Vagina (tissue), 2 donors: ENCODE measurements at regions not wholly inside any gene's neighbourhood (a gene's known extent, or its start where the extent isn't known, plus 50 kb on each side); places are given as distances from the start of the nearest gene placed in this dataset.

ENCODE experiments used
- DNase-seq, 2 donors: peaks; one replicate each; pipeline ENCODE4 v3.0.0-alpha.2; 2017; ENCODE audit errors: extremely low spot score in 2 of 2
- H3K27ac ChIP-seq: fragments of 200-600 bp; sonication (generic); one replicate; pipeline ENCODE4 v1.5.1; 2019
- H3K27me3 ChIP-seq: fragments of 200-600 bp; sonication (generic); one replicate; pipeline ENCODE4 v1.5.1; 2019
- H3K36me3 ChIP-seq, 2 donors: fragments of 200-600 bp; sonication (generic); one replicate each; pipeline ENCODE4 v1.5.1; 2017 to 2019
- H3K4me1 ChIP-seq: fragments of 200-600 bp; sonication (generic); one replicate; pipeline ENCODE4 v1.5.1; 2019
- H3K4me3 ChIP-seq, 2 donors: fragments of 200-600 bp; sonication (generic); 1 replicate in 1 of 2; 2 replicates in 1 of 2; pipeline ENCODE4 v1.5.1; 2016 to 2019
- H3K9me3 ChIP-seq: fragments of 200-600 bp; sonication (generic); one replicate; pipeline ENCODE4 v1.5.1; 2019
- POLR2A ChIP-seq, 2 donors: fragments of 450-650 bp; IDR thresholded peaks; one replicate each; pipeline ENCODE4 v1.6.1; 2017; ENCODE audit warnings: antibody characterized with exemption in 2 of 2, mild to moderate bottlenecking in 2 of 2, moderate library complexity in 2 of 2
- POLR2AphosphoS5 ChIP-seq, 2 donors: sonication (generic); formaldehyde crosslinking; IDR thresholded peaks; one replicate each; pipeline ENCODE4 v1.9.0; 2017; ENCODE audit warnings: antibody characterized with exemption in 2 of 2, mild to moderate bottlenecking in 2 of 2, low read depth in 1 of 2; ENCODE audit not compliant: insufficient read depth in 1 of 2
- intact Hi-C: fragments of 100-400 bp; cut with DNase I; formaldehyde crosslinking; loops from one replicate; pipeline ENCODE4 v1.15.1; 2023
- TF ChIP-seq, protein P1 (sequence below), 3 experiments: fragments of 450-650 bp in 2 of 3; fragments of 200-600 bp in 1 of 3; sonication (generic) in 1 of 3; IDR thresholded peaks; one replicate each; pipeline ENCODE4 v1.5.1; 2017 to 2019; ENCODE audit warnings: antibody characterized with exemption in 3 of 3, mild to moderate bottlenecking in 2 of 3, moderate library complexity in 2 of 3

GRCh38 chr4:20352163-20352431 is 100.4 kb downstream of the SLIT2 start:
- Histone ChIP-seq H3K27ac (no peak overlapping the region), H3K27me3 (no peaks in the 10 kb centered on the region), H3K36me3 (no peaks in the 10 kb centered on the region), H3K4me1 (no peaks in the 10 kb centered on the region), H3K4me3 (no peak overlapping the region), H3K9me3 (no peaks in the 10 kb centered on the region)
- intact Hi-C loops: no loop called here
- TF ChIP-seq, protein P1, sequence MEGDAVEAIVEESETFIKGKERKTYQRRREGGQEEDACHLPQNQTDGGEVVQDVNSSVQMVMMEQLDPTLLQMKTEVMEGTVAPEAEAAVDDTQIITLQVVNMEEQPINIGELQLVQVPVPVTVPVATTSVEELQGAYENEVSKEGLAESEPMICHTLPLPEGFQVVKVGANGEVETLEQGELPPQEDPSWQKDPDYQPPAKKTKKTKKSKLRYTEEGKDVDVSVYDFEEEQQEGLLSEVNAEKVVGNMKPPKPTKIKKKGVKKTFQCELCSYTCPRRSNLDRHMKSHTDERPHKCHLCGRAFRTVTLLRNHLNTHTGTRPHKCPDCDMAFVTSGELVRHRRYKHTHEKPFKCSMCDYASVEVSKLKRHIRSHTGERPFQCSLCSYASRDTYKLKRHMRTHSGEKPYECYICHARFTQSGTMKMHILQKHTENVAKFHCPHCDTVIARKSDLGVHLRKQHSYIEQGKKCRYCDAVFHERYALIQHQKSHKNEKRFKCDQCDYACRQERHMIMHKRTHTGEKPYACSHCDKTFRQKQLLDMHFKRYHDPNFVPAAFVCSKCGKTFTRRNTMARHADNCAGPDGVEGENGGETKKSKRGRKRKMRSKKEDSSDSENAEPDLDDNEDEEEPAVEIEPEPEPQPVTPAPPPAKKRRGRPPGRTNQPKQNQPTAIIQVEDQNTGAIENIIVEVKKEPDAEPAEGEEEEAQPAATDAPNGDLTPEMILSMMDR (IDR thresholded peaks at IDR 0.05): no peak
- TF ChIP-seq POLR2AphosphoS5 (IDR thresholded peaks at IDR 0.05; ENCODE audit: insufficient read depth in 1 of 2, low read depth in 1 of 2) (no peak), POLR2A (IDR thresholded peaks at IDR 0.05) (no peak)
- DNase-seq: no peak

DNA sequence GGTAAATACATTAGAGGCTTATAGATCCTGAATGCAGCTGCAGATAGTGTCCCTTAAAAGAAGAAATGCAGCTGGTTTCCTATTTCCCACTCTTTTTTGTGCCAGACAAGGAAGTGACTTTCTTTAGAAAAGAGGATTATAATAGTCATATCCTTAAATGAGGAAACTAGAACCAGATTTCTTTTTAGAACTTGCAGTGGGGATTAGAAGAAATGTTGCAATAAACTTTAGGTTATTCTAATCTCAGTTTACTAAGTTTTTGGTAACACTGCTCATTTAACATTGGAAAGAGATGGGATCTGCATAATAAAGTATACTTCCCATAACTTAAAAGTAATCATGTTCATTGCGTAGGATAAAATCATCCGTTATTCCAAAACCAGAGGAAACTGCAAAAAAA is 101.9 kb downstream of the SLIT2 start:
- Histone ChIP-seq H3K9me3 (no peaks in the 10 kb centered on the region), H3K27ac (no peak overlapping the region), H3K27me3 (no peaks in the 10 kb centered on the region), H3K4me3 (no peak overlapping the region), H3K36me3 (no peaks in the 10 kb centered on the region), H3K4me1 (no peaks in the 10 kb centered on the region)
- DNase-seq: no peak
- TF ChIP-seq, protein P1 (IDR thresholded peaks at IDR 0.05): no peak
- TF ChIP-seq POLR2AphosphoS5 (IDR thresholded peaks at IDR 0.05; ENCODE audit: insufficient read depth in 1 of 2, low read depth in 1 of 2) (no peak), POLR2A (IDR thresholded peaks at IDR 0.05) (no peak)
- intact Hi-C loops: no loop called here

- no peaks in the 10 kb centered on the region for H3K27me3 ChIP-seq
These were observed 102.4 kb downstream of the SLIT2 start for GRCh38 chr4:20354120-20354519.

GRCh38 chr4:20356565-20356964 is 104.9 kb downstream of the SLIT2 start:
- H3K4me3 ChIP-seq: no peak overlapping the region
- no peak for DNase-seq
- no peaks in the 10 kb centered on the region for H3K36me3 ChIP-seq
- no peaks in the 10 kb centered on the region for H3K9me3 ChIP-seq
- no peaks in the 10 kb centered on the region for H3K4me1 ChIP-seq
- H3K27ac ChIP-seq: no peak overlapping the region
- no peaks in the 10 kb centered on the region for H3K27me3 ChIP-seq
- intact Hi-C loops: no loop called here
- TF ChIP-seq POLR2AphosphoS5 (IDR thresholded peaks at IDR 0.05; ENCODE audit: insufficient read depth in 1 of 2, low read depth in 1 of 2) (no peak), POLR2A (IDR thresholded peaks at IDR 0.05) (no peak)
- TF ChIP-seq, protein P1 (IDR thresholded peaks at IDR 0.05): no peak

More at GRCh38 chr4:20354120-20354519, 102.4 kb downstream of the SLIT2 start:
- Histone ChIP-seq H3K27ac (no peak overlapping the region), H3K9me3 (no peaks in the 10 kb centered on the region), H3K4me3 (no peak overlapping the region), H3K4me1 (no peaks in the 10 kb centered on the region), H3K36me3 (no peaks in the 10 kb centered on the region)
- TF ChIP-seq, protein P1 (IDR thresholded peaks at IDR 0.05): no peak
- TF ChIP-seq POLR2AphosphoS5 (IDR thresholded peaks at IDR 0.05; ENCODE audit: insufficient read depth in 1 of 2, low read depth in 1 of 2) (no peak), POLR2A (IDR thresholded peaks at IDR 0.05) (no peak)
- no peak for DNase-seq
- intact Hi-C loops: no loop called here

- H3K4me1 ChIP-seq: no peaks in the 10 kb centered on the region
These were observed 106.4 kb downstream of the SLIT2 start for GRCh38 chr4:20358110-20358509.

More at GRCh38 chr4:20358110-20358509, 106.4 kb downstream of the SLIT2 start:
- Histone ChIP-seq H3K27ac (no peak overlapping the region), H3K27me3 (no peaks in the 10 kb centered on the region), H3K4me3 (no peak overlapping the region), H3K9me3 (no peaks in the 10 kb centered on the region), H3K36me3 (no peaks in the 10 kb centered on the region)
- intact Hi-C loops: no loop called here
- TF ChIP-seq POLR2AphosphoS5 (IDR thresholded peaks at IDR 0.05; ENCODE audit: insufficient read depth in 1 of 2, low read depth in 1 of 2): no peak
- TF ChIP-seq, protein P1 (IDR thresholded peaks at IDR 0.05): no peak
- no peak for TF ChIP-seq POLR2A (IDR thresholded peaks at IDR 0.05)
- no peak for DNase-seq
